H1 (cell line): ENCODE measurements at regions not wholly inside any gene's neighbourhood (a gene's known extent, or its start where the extent isn't known, plus 50 kb on each side); places are given as distances from the start of the nearest gene placed in this dataset.

ENCODE experiments used
- CTCF ChIA-PET: fragments of 300-600 bp; sonication (Branson Sonifier 250); formaldehyde crosslinking; loops from one replicate; lab custom pipeline; 2021; ENCODE audit not compliant: partially characterized antibody; lab: Charles Lee
- POLR2A ChIA-PET: fragments of 300-600 bp; sonication (Branson Sonifier 250); formaldehyde crosslinking; loops from one replicate; lab custom pipeline; 2021; ENCODE audit warnings: inconsistent platforms; ENCODE audit not compliant: partially characterized antibody; lab: Charles Lee
- DNase-seq, 2 experiments: peaks; one replicate each; pipeline versions ENCODE4 v3.0.0 to v3.0.0-alpha.2; 2010 to 2022; ENCODE audit warnings: low spot score in 2 of 2, low read depth in 1 of 2, mixed read lengths in 1 of 2
- FAIRE-seq: peaks from 2 replicates; lab custom pipeline; 2011; peaks lifted over from hg19 to GRCh38; lab: Jason Lieb, UNC
- H2AFZ ChIP-seq: 2 replicates; pipeline ENCODE4 v1.8.1; 2012; ENCODE audit warnings: low read length, inconsistent platforms
- H2AK5ac ChIP-seq: 2 replicates; pipeline ENCODE4 v1.6.1; 2013; ENCODE audit warnings: low read depth, low read length
- H2BK120ac ChIP-seq: replicated peaks from 2 replicates; pipeline ENCODE3; 2013; ENCODE audit warnings: low read depth, low read length, inconsistent platforms
- H2BK12ac ChIP-seq: 2 replicates; pipeline ENCODE4 v1.6.1; 2013; ENCODE audit warnings: low read depth, low read length
- H2BK15ac ChIP-seq: 2 replicates; pipeline ENCODE4 v1.6.1; 2013; ENCODE audit warnings: low read length
- H2BK20ac ChIP-seq: 2 replicates; pipeline ENCODE4 v1.6.1; 2013; ENCODE audit warnings: low read length
- H2BK5ac ChIP-seq: 2 replicates; pipeline ENCODE4 v1.6.1; 2013; ENCODE audit warnings: low read depth, low read length
- H3K14ac ChIP-seq: 2 replicates; pipeline ENCODE4 v1.6.1; 2013; ENCODE audit warnings: inconsistent platforms; ENCODE audit not compliant: insufficient read length
- H3K18ac ChIP-seq: 2 replicates; pipeline ENCODE4 v1.6.1; 2013; ENCODE audit warnings: low read length; ENCODE audit errors: extremely low read depth
- H3K23ac ChIP-seq: 2 replicates; pipeline ENCODE4 v1.6.1; 2013; ENCODE audit warnings: inconsistent platforms; ENCODE audit not compliant: insufficient read length
- H3K23me2 ChIP-seq: 2 replicates; pipeline ENCODE4 v1.6.1; 2013; ENCODE audit warnings: low read depth, low read length
- H3K27ac ChIP-seq: 2 replicates; pipeline ENCODE4 v1.6.1; 2011; ENCODE audit warnings: low read depth, low read length, inconsistent platforms
- H3K27me3 ChIP-seq, 4 experiments: replicated peaks in 1 of 4; 1 replicate in 1 of 4; 2 replicates in 3 of 4; pipeline versions ENCODE4 v1.6.1 to v1.8.1; 2011 to 2013; ENCODE audit warnings: low read length in 3 of 4, mild to moderate bottlenecking in 3 of 4, inconsistent platforms in 2 of 4, mixed read lengths in 2 of 4, moderate library complexity in 1 of 4; ENCODE audit not compliant: control insufficient read depth in 3 of 4, insufficient read depth in 3 of 4; ENCODE audit errors: extremely low read depth in 1 of 4
- H3K36me3 ChIP-seq, 4 experiments: 2 replicates each; pipeline versions ENCODE4 v1.6.1 to v1.8.1; 2011 to 2013; ENCODE audit warnings: mild to moderate bottlenecking in 4 of 4, low read length in 3 of 4, moderate library complexity in 2 of 4, control low read depth in 1 of 4, inconsistent platforms in 1 of 4; ENCODE audit not compliant: insufficient read depth in 4 of 4, control insufficient read depth in 2 of 4
- H3K4ac ChIP-seq: replicated peaks from 2 replicates; pipeline ENCODE3; 2013; ENCODE audit warnings: low read length, low read depth, mixed read lengths, inconsistent platforms; ENCODE audit not compliant: insufficient read length
- H3K4me1 ChIP-seq, 4 experiments: replicated peaks in 1 of 4; 1 replicate in 1 of 4; 2 replicates in 3 of 4; pipeline versions ENCODE4 v1.6.1 to v1.8.1; 2011 to 2013; ENCODE audit warnings: low read length in 3 of 4, inconsistent platforms in 2 of 4, mixed read lengths in 1 of 4; ENCODE audit not compliant: insufficient read depth in 4 of 4, control insufficient read depth in 3 of 4
- H3K4me2 ChIP-seq, 2 experiments: 2 replicates each; pipeline versions ENCODE4 v1.6.1 to v1.8.1; 2011 to 2013; ENCODE audit warnings: low read depth in 2 of 2, low read length in 2 of 2, control low read depth in 1 of 2, inconsistent platforms in 1 of 2, mild to moderate bottlenecking in 1 of 2; ENCODE audit not compliant: insufficient read depth in 1 of 2
- H3K4me3 ChIP-seq, 4 experiments: fragments of 200-600, 300-600 bp in 1 of 4; sonication (generic), shearing (Covaris generic), sonication (Bioruptor Twin) in 1 of 4; 2 replicates each; pipeline versions ENCODE4 v1.5.1 to v1.8.1; 2011 to 2016; ENCODE audit warnings: low read length in 4 of 4, low read depth in 3 of 4, control low read depth in 2 of 4, inconsistent platforms in 2 of 4, mild to moderate bottlenecking in 2 of 4, mixed read lengths in 1 of 4, moderate library complexity in 1 of 4; ENCODE audit not compliant: insufficient read depth in 2 of 4; ENCODE audit errors: extremely low read depth in 1 of 4
- H3K56ac ChIP-seq: replicated peaks from 2 replicates; pipeline ENCODE3; 2013; ENCODE audit warnings: low read depth, mild to moderate bottlenecking, mixed read lengths, low read length, inconsistent platforms; ENCODE audit not compliant: insufficient read length
- H3K79me1 ChIP-seq: 2 replicates; pipeline ENCODE4 v1.6.1; 2013; ENCODE audit warnings: low read depth, low read length, control low read depth
- H3K79me2 ChIP-seq, 2 experiments: 2 replicates each; pipeline versions ENCODE4 v1.6.1 to v1.8.1; 2012 to 2013; ENCODE audit warnings: low read length in 2 of 2, mild to moderate bottlenecking in 2 of 2, inconsistent platforms in 1 of 2; ENCODE audit not compliant: insufficient read depth in 2 of 2, control insufficient read depth in 1 of 2
- H3K9ac ChIP-seq, 4 experiments: replicated peaks in 1 of 4; 1 replicate in 1 of 4; 2 replicates in 3 of 4; pipeline versions ENCODE4 v1.6.1 to v1.8.1; 2011 to 2013; ENCODE audit warnings: low read depth in 3 of 4, low read length in 3 of 4, control low read depth in 2 of 4, mild to moderate bottlenecking in 2 of 4, moderate library complexity in 2 of 4, inconsistent platforms in 1 of 4; ENCODE audit errors: extremely low read depth in 1 of 4
- H3K9me3 ChIP-seq, 2 experiments: 2 replicates each; pipeline versions ENCODE4 v1.6.1 to v1.8.1; 2012 to 2013; ENCODE audit warnings: mild to moderate bottlenecking in 2 of 2, moderate library complexity in 2 of 2, control low read depth in 1 of 2, inconsistent platforms in 1 of 2, low read depth in 1 of 2, low read length in 1 of 2, mixed read lengths in 1 of 2; ENCODE audit not compliant: insufficient read depth in 2 of 2
- H4K20me1 ChIP-seq, 2 experiments: replicated peaks in 1 of 2; 2 replicates each; pipeline versions ENCODE3 to v1.8.1; 2011 to 2013; ENCODE audit warnings: inconsistent platforms in 2 of 2, low read length in 2 of 2, mild to moderate bottlenecking in 1 of 2; ENCODE audit not compliant: insufficient read depth in 2 of 2, control insufficient read depth in 1 of 2
- H4K5ac ChIP-seq: 2 replicates; pipeline ENCODE4 v1.6.1; 2013; ENCODE audit warnings: low read length, low read depth, mixed read lengths, inconsistent platforms; ENCODE audit not compliant: insufficient read length
- H4K8ac ChIP-seq: 2 replicates; pipeline ENCODE4 v1.8.0; 2013; ENCODE audit warnings: mild to moderate bottlenecking, moderate library complexity, low read length, inconsistent platforms; ENCODE audit not compliant: insufficient read depth; ENCODE audit errors: extremely low read depth
- H4K91ac ChIP-seq: replicated peaks from 2 replicates; pipeline ENCODE3; 2013; ENCODE audit warnings: low read length, mixed read lengths, inconsistent platforms; ENCODE audit not compliant: insufficient read length
- ASH2L ChIP-seq: fragments of 200-600, 300-600 bp; sonication (generic); IDR thresholded peaks from one replicate; pipeline ENCODE4 v1.7.1; 2017; ENCODE audit warnings: low read length
- BCL11A ChIP-seq, 2 experiments: IDR thresholded peaks; one replicate each; pipeline ENCODE4 v1.6.1; 2011; ENCODE audit warnings: low read depth in 2 of 2, low read length in 2 of 2, mild to moderate bottlenecking in 2 of 2
- CREB1 ChIP-seq: IDR thresholded peaks from 2 replicates; pipeline ENCODE4 v1.6.1; 2012; ENCODE audit warnings: inconsistent platforms
- EP300 ChIP-seq, 2 experiments: IDR thresholded peaks; 1 replicate in 1 of 2; 2 replicates in 1 of 2; pipeline ENCODE4 v1.6.1; 2011 to 2012; ENCODE audit warnings: low read depth in 2 of 2, low read length in 2 of 2, mild to moderate bottlenecking in 2 of 2, borderline replicate concordance in 1 of 2, inconsistent platforms in 1 of 2, moderate library complexity in 1 of 2
- KDM1A ChIP-seq: fragments of 200-600, 300-600 bp; sonication (generic); IDR thresholded peaks from 2 replicates; pipeline ENCODE4 v1.7.1; 2016; ENCODE audit warnings: mild to moderate bottlenecking, low read length, borderline replicate concordance
- KDM5A ChIP-seq: fragments of 200-600 bp; IDR thresholded peaks from 2 replicates; pipeline ENCODE4 v1.7.1; 2012; ENCODE audit warnings: mild to moderate bottlenecking, low read length, inconsistent platforms, mixed read lengths
- NRF1 ChIP-seq: IDR thresholded peaks from 2 replicates; pipeline ENCODE4 v1.6.1; 2011; ENCODE audit warnings: mild to moderate bottlenecking, low read depth, low read length, improper control_type of control experiment
- POU5F1 ChIP-seq: IDR thresholded peaks from 2 replicates; pipeline ENCODE4 v1.6.1; 2011; ENCODE audit warnings: low read depth, mild to moderate bottlenecking, low read length, moderate library complexity
- RFX5 ChIP-seq: IDR thresholded peaks from 2 replicates; pipeline ENCODE4 v1.6.1; 2011; ENCODE audit warnings: low read depth, low read length, improper control_type of control experiment, borderline replicate concordance
- RXRA ChIP-seq: IDR thresholded peaks from 2 replicates; pipeline ENCODE4 v1.6.1; 2011; ENCODE audit warnings: low read depth, mild to moderate bottlenecking, low read length, moderate library complexity; ENCODE audit not compliant: insufficient read depth
- SRF ChIP-seq: IDR thresholded peaks from 2 replicates; pipeline ENCODE4 v1.6.1; 2011; ENCODE audit warnings: mild to moderate bottlenecking, low read depth, low read length, moderate library complexity
- TAF7 ChIP-seq: optimal IDR thresholded peaks from 2 replicates; pipeline ENCODE3; 2011; ENCODE audit warnings: low read depth, mild to moderate bottlenecking, inconsistent platforms, low read length, moderate library complexity, borderline replicate concordance
- TCF12 ChIP-seq: IDR thresholded peaks from 2 replicates; pipeline ENCODE4 v1.6.1; 2011; ENCODE audit warnings: low read depth, mild to moderate bottlenecking, low read length
- TEAD4 ChIP-seq: IDR thresholded peaks from 2 replicates; pipeline ENCODE4 v1.6.1; 2012; ENCODE audit warnings: low read depth, low read length, inconsistent platforms, mixed read lengths
- WGBS, 2 experiments: shearing (Covaris generic) in 1 of 2; methylation state at CpG; one replicate each; pipeline versions ENCODE4 v1.1.6 to v1.1.7; 2013 to 2015; ENCODE audit warnings: low lambda C conversion rate in 2 of 2, mixed read lengths in 2 of 2, inconsistent platforms in 1 of 2, low coverage in 1 of 2, missing lambda C conversion rate in 1 of 2; ENCODE audit not compliant: insufficient replicate concordance in 2 of 2, insufficient coverage in 1 of 2, insufficient read length in 1 of 2; ENCODE audit errors: extremely low coverage in 1 of 2, missing lambda C conversion rate in 1 of 2; 5-methylcytosine and 5-hydroxymethylcytosine counted together
- TF ChIP-seq, protein P1 (sequence below): IDR thresholded peaks from 2 replicates; pipeline ENCODE4 v1.6.1; 2011; ENCODE audit warnings: low read length, improper control_type of control experiment

DNA sequence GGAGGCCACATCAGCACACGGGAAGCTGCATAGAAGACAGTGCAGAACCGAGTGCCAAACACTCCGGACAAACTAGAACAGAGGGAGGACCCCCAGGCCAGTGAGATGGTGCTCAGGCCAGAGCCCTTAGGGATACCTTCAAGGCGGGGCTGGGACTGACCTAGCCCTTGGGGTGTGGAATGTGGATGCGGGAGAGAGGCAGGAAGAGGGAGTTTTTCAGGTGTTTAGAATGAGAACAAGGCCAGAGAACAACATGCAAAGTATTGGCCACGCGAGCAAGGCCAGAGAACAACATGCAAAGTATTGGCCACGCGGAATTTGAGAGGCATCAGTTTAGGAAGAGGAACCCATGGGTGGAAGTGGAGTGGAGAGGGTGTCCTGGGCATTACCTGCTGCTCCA lies 65.1 kb upstream of the ATP12A start:
- Histone ChIP-seq H2BK20ac (no peak overlapping the region), H3K18ac (no peak overlapping the region), H2BK12ac (no peak overlapping the region), H2BK15ac (no peak overlapping the region), H4K91ac (no peak overlapping the region), H3K4me3 (no peak overlapping the region), H3K36me3 (no peaks in the 10 kb centered on the region), H4K8ac (no peak overlapping the region; the same call in 1 of the 2 replicates), H3K4me1 (peaks cover 0 to 4% (median 0%) of the 10 kb centered on the region in 4 experiments; a peak in 3 of 7 replicates), H2AFZ (no peak overlapping the region), H2BK5ac (no peak overlapping the region), H3K27ac (no peak overlapping the region), H3K23ac (no peak overlapping the region), H2BK120ac (no peak overlapping the region), H3K23me2 (0 out of 2 replicates have a peak, but pooled peaks cover 3% of the 10 kb centered on the region), H3K79me1 (no peaks in the 10 kb centered on the region), H3K27me3 (no peaks in the 10 kb centered on the region), H3K4me2 (no peak overlapping the region), H3K14ac (no peak overlapping the region), H3K9ac (no peak overlapping the region), H3K4ac (no peak overlapping the region), H3K56ac (no peak overlapping the region), H2AK5ac (no peak overlapping the region), H3K79me2 (no peaks in the 10 kb centered on the region), H4K5ac (no peak overlapping the region), H4K20me1 (no peaks in the 10 kb centered on the region), H3K9me3 (no peaks in the 10 kb centered on the region)
- 88% methylated on average over 9 of the region's 9 CpGs; no CpG with 5 or more reads in 1 of the 2 experiments for WGBS, 2 experiments
- CTCF ChIA-PET: interaction anchor here (0.6 to 13.2 kb wide), 4 partner anchors 9 to 425 kb away, joined by 3 to 141 read pairs (median 8); no protein-coding TSS in a partner anchor
- DNase-seq (no peak), FAIRE-seq (no peak)
- POLR2A ChIA-PET: no interaction called here
- TF ChIP-seq, protein P1, sequence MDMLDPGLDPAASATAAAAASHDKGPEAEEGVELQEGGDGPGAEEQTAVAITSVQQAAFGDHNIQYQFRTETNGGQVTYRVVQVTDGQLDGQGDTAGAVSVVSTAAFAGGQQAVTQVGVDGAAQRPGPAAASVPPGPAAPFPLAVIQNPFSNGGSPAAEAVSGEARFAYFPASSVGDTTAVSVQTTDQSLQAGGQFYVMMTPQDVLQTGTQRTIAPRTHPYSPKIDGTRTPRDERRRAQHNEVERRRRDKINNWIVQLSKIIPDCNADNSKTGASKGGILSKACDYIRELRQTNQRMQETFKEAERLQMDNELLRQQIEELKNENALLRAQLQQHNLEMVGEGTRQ: no peak
- no peak for TF ChIP-seq POU5F1
- no peak for TF ChIP-seq CREB1
- no peak for TF ChIP-seq TEAD4
- TF ChIP-seq TAF7: no peak
- no peak for TF ChIP-seq ASH2L
- no peak for TF ChIP-seq EP300 (IDR thresholded peaks at IDR 0.05; ENCODE audit: borderline replicate concordance in 1 of 2, low read depth in 2 of 2, low read length in 2 of 2)
- no peak for TF ChIP-seq KDM1A
- no peak for TF ChIP-seq KDM5A
- no peak for TF ChIP-seq BCL11A (IDR thresholded peaks at IDR 0.05; ENCODE audit: low read depth in 2 of 2, low read length in 2 of 2)
- no peak for TF ChIP-seq SRF
- no peak for TF ChIP-seq NRF1
- no peak for TF ChIP-seq RFX5
- no peak for TF ChIP-seq TCF12
- TF ChIP-seq RXRA: no peak
